Bronchial epithelial cell (primary cell): ENCODE measurements at regions not wholly inside any gene's neighbourhood (a gene's known extent, or its start where the extent isn't known, plus 50 kb on each side); places are given as distances from the start of the nearest gene placed in this dataset.

Source experiments
- DNase-seq: peaks from one replicate; pipeline ENCODE4 v3.0.0-alpha.2; 2010; ENCODE audit warnings: low read depth
- FAIRE-seq: peaks from 2 replicates; lab custom pipeline; 2011; peaks lifted over from hg19 to GRCh38; lab: Jason Lieb, UNC
- H3K27me3 ChIP-seq: 2 replicates; pipeline ENCODE4 v1.5.1; 2011; ENCODE audit warnings: low read length; ENCODE audit not compliant: control insufficient read depth, insufficient read depth
- H3K36me3 ChIP-seq: 2 replicates; pipeline ENCODE4 v1.5.1; 2011; ENCODE audit warnings: low read length; ENCODE audit not compliant: control insufficient read depth, insufficient read depth
- H3K4me3 ChIP-seq: 2 replicates; pipeline ENCODE4 v1.5.1; 2011; ENCODE audit warnings: mild to moderate bottlenecking, low read depth, low read length, control low read depth
- CTCF ChIP-seq: IDR thresholded peaks from 2 replicates; pipeline ENCODE4 v1.5.1; 2011; ENCODE audit warnings: mild to moderate bottlenecking, moderate library complexity, low read length, control low read depth, inconsistent platforms; ENCODE audit not compliant: insufficient read depth, severe bottlenecking

- Histone ChIP-seq H3K4me3 (no peak overlapping the region), H3K36me3 (no peaks in the 10 kb centered on the region), H3K27me3 (no peaks in the 10 kb centered on the region)
- FAIRE-seq (no peak), DNase-seq (no peak)
- no peak for TF ChIP-seq CTCF
These were observed 147.9 kb upstream of the E2F7 start for GRCh38 chr12:77213319-77213718.

DNA sequence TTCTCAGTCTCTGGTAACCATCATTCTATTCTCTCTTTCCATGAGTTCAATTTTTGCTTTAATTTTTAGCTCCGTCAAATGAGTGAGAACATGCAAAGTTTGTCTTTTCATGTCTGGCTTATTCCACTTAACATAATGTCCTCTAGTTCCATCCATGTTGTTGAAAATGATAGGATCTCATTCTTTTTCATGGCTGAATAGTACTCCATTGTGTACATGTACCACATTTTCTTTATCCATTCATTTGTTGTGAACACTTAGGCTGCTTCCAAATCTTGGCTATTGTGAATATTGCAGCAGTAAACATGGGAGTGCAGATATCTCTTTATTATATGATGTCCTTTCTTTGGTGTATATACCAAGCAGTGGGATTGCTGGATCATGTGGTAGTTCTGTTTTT is 145.4 kb upstream of the E2F7 start:
- Histone ChIP-seq H3K4me3 (no peak overlapping the region), H3K36me3 (no peaks in the 10 kb centered on the region), H3K27me3 (no peaks in the 10 kb centered on the region)
- no peak for TF ChIP-seq CTCF
- FAIRE-seq (no peak), DNase-seq (no peak)

DNA sequence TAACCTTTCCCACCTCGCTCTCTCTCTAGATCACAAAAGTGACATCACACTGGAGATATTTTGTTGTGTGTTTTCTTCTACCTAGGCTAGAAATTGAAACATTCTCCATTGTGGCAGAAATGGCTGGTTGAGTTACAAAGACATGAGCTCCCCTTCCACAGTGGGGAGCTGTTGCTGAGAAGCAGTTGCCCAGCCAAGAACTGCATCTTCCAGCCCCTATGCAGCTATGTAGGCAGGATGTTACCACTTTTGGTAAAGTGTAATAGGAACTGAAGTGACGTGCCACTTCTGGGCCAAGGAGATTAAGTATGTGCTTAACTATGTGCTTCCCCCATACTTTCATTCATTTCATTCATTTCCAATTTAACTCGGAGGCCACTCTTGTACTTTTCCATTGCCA is 138.7 kb upstream of the E2F7 start:
- no peaks in the 10 kb centered on the region for H3K27me3 ChIP-seq
- H3K36me3 ChIP-seq: no peaks in the 10 kb centered on the region
- no peak overlapping the region for H3K4me3 ChIP-seq
- FAIRE-seq (no peak), DNase-seq (peak; percentile 23)
- TF ChIP-seq CTCF: peak; percentile 40

DNA sequence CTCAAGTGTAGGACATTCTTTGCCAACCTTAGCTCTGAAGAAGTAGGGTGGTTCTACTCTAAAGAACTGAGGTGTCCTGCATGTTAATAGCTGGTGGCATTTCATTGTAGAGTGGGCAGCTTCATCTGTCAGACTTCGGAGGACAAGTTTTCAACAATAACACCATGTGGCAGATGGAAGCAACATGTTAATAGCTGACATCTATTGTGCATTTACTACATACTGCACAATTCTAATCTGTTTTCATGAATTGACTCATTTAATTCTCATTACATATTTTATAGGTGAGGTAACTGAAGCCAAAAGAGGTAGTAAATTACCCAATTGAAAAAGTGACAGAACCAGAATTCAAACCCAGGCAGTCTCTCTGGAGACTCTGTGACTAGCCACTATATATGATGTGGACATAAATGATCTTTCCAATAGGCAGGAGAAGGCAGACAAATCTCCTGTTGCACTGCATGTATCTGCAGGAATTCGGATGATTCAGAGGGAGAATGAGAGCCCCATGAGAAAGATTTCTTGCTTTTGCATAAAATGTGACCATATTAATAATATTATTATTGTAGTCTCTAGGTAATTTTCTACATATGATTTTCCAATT is 137.2 kb upstream of the E2F7 start:
- Histone ChIP-seq H3K36me3 (no peaks in the 10 kb centered on the region), H3K4me3 (no peak overlapping the region), H3K27me3 (no peaks in the 10 kb centered on the region)
- TF ChIP-seq CTCF: no peak
- FAIRE-seq (no peak), DNase-seq (peak; percentile 41)

- H3K4me3 ChIP-seq: no peak overlapping the region
- no peaks in the 10 kb centered on the region for H3K36me3 ChIP-seq
- H3K27me3 ChIP-seq: no peaks in the 10 kb centered on the region
- TF ChIP-seq CTCF: no peak
- DNase-seq (peak; percentile 21), FAIRE-seq (no peak)
These were observed 124.6 kb upstream of the E2F7 start for GRCh38 chr12:77189901-77190416.

DNA sequence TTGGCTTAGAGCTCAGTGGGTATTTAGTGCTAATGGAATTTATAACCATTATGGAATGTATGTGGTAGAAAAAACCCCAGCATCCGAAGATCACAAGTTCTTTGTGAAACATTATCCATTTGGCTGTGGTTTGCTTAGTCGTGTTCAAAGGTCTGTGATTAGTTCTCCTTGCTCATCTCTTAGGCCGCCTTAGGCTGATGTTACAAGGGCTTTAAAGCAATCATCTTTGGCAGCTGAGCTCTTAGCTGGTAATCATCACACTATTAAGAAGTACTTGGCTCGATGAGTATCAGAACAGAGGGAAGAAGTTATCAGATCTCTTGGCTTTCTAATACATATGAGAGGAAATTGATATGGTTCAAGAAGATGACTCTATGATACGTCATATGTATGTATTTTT is 124.1 kb upstream of the E2F7 start:
- no peak for FAIRE-seq
- H3K36me3 ChIP-seq: no peaks in the 10 kb centered on the region
- no peaks in the 10 kb centered on the region for H3K27me3 ChIP-seq
- DNase-seq: peak; percentile 19
- TF ChIP-seq CTCF: no peak
- H3K4me3 ChIP-seq: no peak overlapping the region
